ENCODE measurements at regions not wholly inside any gene's neighbourhood (a gene's known extent, or its start where the extent isn't known, plus 50 kb on each side); places are given as distances from the start of the nearest gene placed in this dataset.

GRCh38 chr5:103904651-103905050 is 342.1 kb upstream of the NUDT12 start:
- Histone ChIP-seq H3K4me3 (ENCODE audit: low read length in 3 of 3) (no peak overlapping the region), H3K36me3 (ENCODE audit: control insufficient read depth in 3 of 3, insufficient read depth in 3 of 3, low read length in 3 of 3) (no peaks in the 10 kb centered on the region), H3K4me1 (ENCODE audit: control insufficient read depth in 3 of 3, insufficient read depth in 3 of 3, low read length in 3 of 3) (no peaks in the 10 kb centered on the region), H3K9me3 (ENCODE audit: control insufficient read depth in 3 of 3, low read length in 3 of 3) (no peaks in the 10 kb centered on the region), H3K27me3 (ENCODE audit: control insufficient read depth in 3 of 3, insufficient read depth in 3 of 3, low read length in 3 of 3) (no peaks in the 10 kb centered on the region), H3K27ac (ENCODE audit: low read depth, low read length) (no peak overlapping the region), H3K9ac (ENCODE audit: low read depth in 1 of 3, low read length in 3 of 3) (no peak overlapping the region)

GRCh38 chr5:103902893-103903292 is 340.3 kb upstream of the NUDT12 start:
- no peaks in the 10 kb centered on the region for H3K4me1 ChIP-seq (ENCODE audit: control insufficient read depth in 3 of 3, insufficient read depth in 3 of 3, low read length in 3 of 3)

GRCh38 chr5:103901885-103902284 is 339.3 kb upstream of the NUDT12 start:
- H3K9ac ChIP-seq (ENCODE audit: low read depth in 1 of 3, low read length in 3 of 3), result no peak overlapping the region
- no peaks in the 10 kb centered on the region for H3K4me1 ChIP-seq (ENCODE audit: control insufficient read depth in 3 of 3, insufficient read depth in 3 of 3, low read length in 3 of 3)
- H3K4me3 ChIP-seq (ENCODE audit: low read length in 3 of 3), result no peak overlapping the region
- no peak overlapping the region for H3K27ac ChIP-seq (ENCODE audit: low read depth, low read length)
- H3K9me3 ChIP-seq (ENCODE audit: control insufficient read depth in 3 of 3, low read length in 3 of 3), result no peaks in the 10 kb centered on the region
- no peaks in the 10 kb centered on the region for H3K27me3 ChIP-seq (ENCODE audit: control insufficient read depth in 3 of 3, insufficient read depth in 3 of 3, low read length in 3 of 3)
- no peaks in the 10 kb centered on the region for H3K36me3 ChIP-seq (ENCODE audit: control insufficient read depth in 3 of 3, insufficient read depth in 3 of 3, low read length in 3 of 3)

More at GRCh38 chr5:103902893-103903292, 340.3 kb upstream of the NUDT12 start:
- H3K4me3 ChIP-seq (ENCODE audit: low read length in 3 of 3), result no peak overlapping the region
- H3K9me3 ChIP-seq (ENCODE audit: control insufficient read depth in 3 of 3, low read length in 3 of 3), result no peaks in the 10 kb centered on the region
- no peaks in the 10 kb centered on the region for H3K27me3 ChIP-seq (ENCODE audit: control insufficient read depth in 3 of 3, insufficient read depth in 3 of 3, low read length in 3 of 3)
- no peak overlapping the region for H3K27ac ChIP-seq (ENCODE audit: low read depth, low read length)
- no peak overlapping the region for H3K9ac ChIP-seq (ENCODE audit: low read depth in 1 of 3, low read length in 3 of 3)
- H3K36me3 ChIP-seq (ENCODE audit: control insufficient read depth in 3 of 3, insufficient read depth in 3 of 3, low read length in 3 of 3), result no peaks in the 10 kb centered on the region

- H3K4me3 ChIP-seq (ENCODE audit: low read length in 3 of 3), result no peak overlapping the region
- no peaks in the 10 kb centered on the region for H3K27me3 ChIP-seq (ENCODE audit: control insufficient read depth in 3 of 3, insufficient read depth in 3 of 3, low read length in 3 of 3)
- no peak overlapping the region for H3K27ac ChIP-seq (ENCODE audit: low read depth, low read length)
Measured at GRCh38 chr5:103896593-103896992, 334.0 kb upstream of the NUDT12 start.

GRCh38 chr5:103895738-103896137 is 333.1 kb upstream of the NUDT12 start:
- Histone ChIP-seq H3K27me3 (ENCODE audit: control insufficient read depth in 3 of 3, insufficient read depth in 3 of 3, low read length in 3 of 3) (no peaks in the 10 kb centered on the region), H3K36me3 (ENCODE audit: control insufficient read depth in 3 of 3, insufficient read depth in 3 of 3, low read length in 3 of 3) (no peaks in the 10 kb centered on the region), H3K4me3 (ENCODE audit: low read length in 3 of 3) (no peak overlapping the region), H3K9ac (ENCODE audit: low read depth in 1 of 3, low read length in 3 of 3) (no peak overlapping the region), H3K27ac (ENCODE audit: low read depth, low read length) (no peak overlapping the region), H3K9me3 (ENCODE audit: control insufficient read depth in 3 of 3, low read length in 3 of 3) (peaks cover 0 to 5% (median 0%) of the 10 kb centered on the region in 3 donors), H3K4me1 (ENCODE audit: control insufficient read depth in 3 of 3, insufficient read depth in 3 of 3, low read length in 3 of 3) (no peaks in the 10 kb centered on the region)

More at GRCh38 chr5:103896593-103896992, 334.0 kb upstream of the NUDT12 start:
- Histone ChIP-seq H3K4me1 (ENCODE audit: control insufficient read depth in 3 of 3, insufficient read depth in 3 of 3, low read length in 3 of 3) (no peaks in the 10 kb centered on the region), H3K9ac (ENCODE audit: low read depth in 1 of 3, low read length in 3 of 3) (no peak overlapping the region), H3K9me3 (ENCODE audit: control insufficient read depth in 3 of 3, low read length in 3 of 3) (peaks cover 0 to 5% (median 0%) of the 10 kb centered on the region in 3 donors), H3K36me3 (ENCODE audit: control insufficient read depth in 3 of 3, insufficient read depth in 3 of 3, low read length in 3 of 3) (no peaks in the 10 kb centered on the region)

- no peak overlapping the region for H3K9ac ChIP-seq (ENCODE audit: low read depth in 1 of 3, low read length in 3 of 3)
- H3K4me3 ChIP-seq (ENCODE audit: low read length in 3 of 3), result no peak overlapping the region
- H3K4me1 ChIP-seq (ENCODE audit: control insufficient read depth in 3 of 3, insufficient read depth in 3 of 3, low read length in 3 of 3), result no peaks in the 10 kb centered on the region
- H3K27me3 ChIP-seq (ENCODE audit: control insufficient read depth in 3 of 3, insufficient read depth in 3 of 3, low read length in 3 of 3), result no peaks in the 10 kb centered on the region
- H3K9me3 ChIP-seq (ENCODE audit: control insufficient read depth in 3 of 3, low read length in 3 of 3), result peaks cover 0 to 5% (median 0%) of the 10 kb centered on the region in 3 donors
- no peak overlapping the region for H3K27ac ChIP-seq (ENCODE audit: low read depth, low read length)
- H3K36me3 ChIP-seq (ENCODE audit: control insufficient read depth in 3 of 3, insufficient read depth in 3 of 3, low read length in 3 of 3), result no peaks in the 10 kb centered on the region
Measured at GRCh38 chr5:103894882-103895281, 332.3 kb upstream of the NUDT12 start.

GRCh38 chr5:103891151-103891550 is 328.6 kb upstream of the NUDT12 start:
- H3K4me3 ChIP-seq (ENCODE audit: low read length in 3 of 3), result no peak overlapping the region
- H3K27ac ChIP-seq (ENCODE audit: low read depth, low read length), result no peak overlapping the region
- no peaks in the 10 kb centered on the region for H3K27me3 ChIP-seq (ENCODE audit: control insufficient read depth in 3 of 3, insufficient read depth in 3 of 3, low read length in 3 of 3)
- H3K36me3 ChIP-seq (ENCODE audit: control insufficient read depth in 3 of 3, insufficient read depth in 3 of 3, low read length in 3 of 3), result no peaks in the 10 kb centered on the region
- no peaks in the 10 kb centered on the region for H3K4me1 ChIP-seq (ENCODE audit: control insufficient read depth in 3 of 3, insufficient read depth in 3 of 3, low read length in 3 of 3)
- no peak overlapping the region for H3K9ac ChIP-seq (ENCODE audit: low read depth in 1 of 3, low read length in 3 of 3)
- peaks cover 0 to 5% (median 0%) of the 10 kb centered on the region in 3 donors for H3K9me3 ChIP-seq (ENCODE audit: control insufficient read depth in 3 of 3, low read length in 3 of 3)

GRCh38 chr5:103890313-103890712 is 327.7 kb upstream of the NUDT12 start:
- Histone ChIP-seq H3K9me3 (ENCODE audit: control insufficient read depth in 3 of 3, low read length in 3 of 3) (no peaks in the 10 kb centered on the region), H3K27me3 (ENCODE audit: control insufficient read depth in 3 of 3, insufficient read depth in 3 of 3, low read length in 3 of 3) (no peaks in the 10 kb centered on the region), H3K4me3 (ENCODE audit: low read length in 3 of 3) (no peak overlapping the region), H3K36me3 (ENCODE audit: control insufficient read depth in 3 of 3, insufficient read depth in 3 of 3, low read length in 3 of 3) (no peaks in the 10 kb centered on the region), H3K27ac (ENCODE audit: low read depth, low read length) (no peak overlapping the region), H3K4me1 (ENCODE audit: control insufficient read depth in 3 of 3, insufficient read depth in 3 of 3, low read length in 3 of 3) (no peaks in the 10 kb centered on the region), H3K9ac (ENCODE audit: low read depth in 1 of 3, low read length in 3 of 3) (no peak overlapping the region)

GRCh38 chr5:103889500-103890209 is 327.1 kb upstream of the NUDT12 start:
- Histone ChIP-seq H3K9me3 (ENCODE audit: control insufficient read depth in 3 of 3, low read length in 3 of 3) (no peaks in the 10 kb centered on the region), H3K9ac (ENCODE audit: low read depth in 1 of 3, low read length in 3 of 3) (no peak overlapping the region), H3K27ac (ENCODE audit: low read depth, low read length) (no peak overlapping the region), H3K27me3 (ENCODE audit: control insufficient read depth in 3 of 3, insufficient read depth in 3 of 3, low read length in 3 of 3) (no peaks in the 10 kb centered on the region), H3K36me3 (ENCODE audit: control insufficient read depth in 3 of 3, insufficient read depth in 3 of 3, low read length in 3 of 3) (no peaks in the 10 kb centered on the region), H3K4me3 (ENCODE audit: low read length in 3 of 3) (no peak overlapping the region), H3K4me1 (ENCODE audit: control insufficient read depth in 3 of 3, insufficient read depth in 3 of 3, low read length in 3 of 3) (no peaks in the 10 kb centered on the region)

GRCh38 chr5:103886826-103887225 is 324.2 kb upstream of the NUDT12 start:
- Histone ChIP-seq H3K36me3 (ENCODE audit: control insufficient read depth in 3 of 3, insufficient read depth in 3 of 3, low read length in 3 of 3) (no peaks in the 10 kb centered on the region), H3K27me3 (ENCODE audit: control insufficient read depth in 3 of 3, insufficient read depth in 3 of 3, low read length in 3 of 3) (no peaks in the 10 kb centered on the region), H3K27ac (ENCODE audit: low read depth, low read length) (no peak overlapping the region), H3K4me3 (ENCODE audit: low read length in 3 of 3) (no peak overlapping the region), H3K9ac (ENCODE audit: low read depth in 1 of 3, low read length in 3 of 3) (no peak overlapping the region), H3K9me3 (ENCODE audit: control insufficient read depth in 3 of 3, low read length in 3 of 3) (no peaks in the 10 kb centered on the region), H3K4me1 (ENCODE audit: control insufficient read depth in 3 of 3, insufficient read depth in 3 of 3, low read length in 3 of 3) (no peaks in the 10 kb centered on the region)
